ENCODE measurements at regions not wholly inside any gene's neighbourhood (a gene's known extent, or its start where the extent isn't known, plus 50 kb on each side); places are given as distances from the start of the nearest gene placed in this dataset.

DNA sequence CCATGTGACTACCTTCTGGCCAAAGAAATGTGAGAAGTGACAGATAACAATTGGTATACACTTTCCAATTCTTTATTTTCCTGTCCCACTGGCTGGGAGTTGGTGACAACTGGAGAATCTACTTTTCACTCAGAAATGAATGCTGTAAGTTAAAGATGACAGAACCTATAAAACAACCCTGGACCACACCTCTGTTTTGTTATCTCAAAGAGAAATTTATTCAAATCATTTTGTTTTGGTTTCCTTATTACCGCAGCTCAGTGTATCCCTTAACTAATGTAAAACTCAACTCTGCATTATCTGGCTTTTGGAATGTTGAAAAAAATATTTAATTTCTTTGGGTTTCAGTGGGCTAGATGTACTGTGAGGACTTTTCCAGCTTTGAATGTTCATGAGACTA lies 469.8 kb downstream of the PCDH7 start:
- Mint-ChIP-seq H3K36me3 (ENCODE audit: low read depth) (no peaks in the 10 kb centered on the region), H3K27ac (no peak overlapping the region), H3K27me3 (no peaks in the 10 kb centered on the region), H3K4me1 (ENCODE audit: low read depth) (no peaks in the 10 kb centered on the region), H3K9me3 (peaks cover 11% of the 10 kb centered on the region), H3K4me3 (no peak overlapping the region)
- Histone ChIP-seq H3K9me3 (ENCODE audit: control insufficient read depth in 1 of 2, insufficient read depth in 1 of 2, low read length in 2 of 2) (peaks cover 0 to 6% of the 10 kb centered on the region in 2 experiments), H3K4me3 (ENCODE audit: low read length) (no peak overlapping the region), H3K36me3 (ENCODE audit: insufficient read depth, low read length) (no peaks in the 10 kb centered on the region), H3K4me1 (ENCODE audit: insufficient read depth, low read length) (no peaks in the 10 kb centered on the region), H3K27me3 (ENCODE audit: control insufficient read depth in 1 of 2, insufficient read depth in 2 of 2, low read length in 2 of 2) (no peaks in the 10 kb centered on the region), H3K27ac (ENCODE audit: low read depth in 1 of 2, low read length in 2 of 2) (no peak overlapping the region)
- no peak for ATAC-seq (ENCODE audit: poor library complexity)
- CTCF ChIA-PET = no interaction called here
- intact Hi-C loops (cut with DNase I, micrococcal nuclease) = no loop called here
- DNase-seq = no peak
- TF ChIP-seq, protein P1, sequence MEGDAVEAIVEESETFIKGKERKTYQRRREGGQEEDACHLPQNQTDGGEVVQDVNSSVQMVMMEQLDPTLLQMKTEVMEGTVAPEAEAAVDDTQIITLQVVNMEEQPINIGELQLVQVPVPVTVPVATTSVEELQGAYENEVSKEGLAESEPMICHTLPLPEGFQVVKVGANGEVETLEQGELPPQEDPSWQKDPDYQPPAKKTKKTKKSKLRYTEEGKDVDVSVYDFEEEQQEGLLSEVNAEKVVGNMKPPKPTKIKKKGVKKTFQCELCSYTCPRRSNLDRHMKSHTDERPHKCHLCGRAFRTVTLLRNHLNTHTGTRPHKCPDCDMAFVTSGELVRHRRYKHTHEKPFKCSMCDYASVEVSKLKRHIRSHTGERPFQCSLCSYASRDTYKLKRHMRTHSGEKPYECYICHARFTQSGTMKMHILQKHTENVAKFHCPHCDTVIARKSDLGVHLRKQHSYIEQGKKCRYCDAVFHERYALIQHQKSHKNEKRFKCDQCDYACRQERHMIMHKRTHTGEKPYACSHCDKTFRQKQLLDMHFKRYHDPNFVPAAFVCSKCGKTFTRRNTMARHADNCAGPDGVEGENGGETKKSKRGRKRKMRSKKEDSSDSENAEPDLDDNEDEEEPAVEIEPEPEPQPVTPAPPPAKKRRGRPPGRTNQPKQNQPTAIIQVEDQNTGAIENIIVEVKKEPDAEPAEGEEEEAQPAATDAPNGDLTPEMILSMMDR (IDR thresholded peaks at IDR 0.05) = no peak
- POLR2A ChIA-PET = no interaction called here

DNA sequence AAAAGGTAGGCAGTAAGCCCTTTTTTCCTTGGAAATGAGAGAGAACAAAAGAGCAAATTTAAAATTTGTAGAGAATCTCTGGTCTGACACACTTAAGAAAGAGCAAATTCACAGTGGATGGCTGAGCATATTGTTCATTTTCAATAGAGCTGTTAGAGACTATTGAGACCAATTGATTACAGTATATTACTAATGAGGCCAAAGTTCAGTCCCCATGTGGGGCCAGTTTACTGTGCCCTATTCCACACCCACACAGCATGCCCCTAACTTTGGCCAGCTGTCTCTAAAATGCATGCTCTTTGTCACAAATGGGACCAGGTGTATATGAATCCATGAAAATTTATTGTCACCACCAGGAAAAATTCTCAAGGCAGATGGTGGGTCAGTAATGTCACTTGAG lies 470.5 kb downstream of the PCDH7 start:
- DNase-seq = no peak
- CTCF ChIA-PET = no interaction called here

DNA sequence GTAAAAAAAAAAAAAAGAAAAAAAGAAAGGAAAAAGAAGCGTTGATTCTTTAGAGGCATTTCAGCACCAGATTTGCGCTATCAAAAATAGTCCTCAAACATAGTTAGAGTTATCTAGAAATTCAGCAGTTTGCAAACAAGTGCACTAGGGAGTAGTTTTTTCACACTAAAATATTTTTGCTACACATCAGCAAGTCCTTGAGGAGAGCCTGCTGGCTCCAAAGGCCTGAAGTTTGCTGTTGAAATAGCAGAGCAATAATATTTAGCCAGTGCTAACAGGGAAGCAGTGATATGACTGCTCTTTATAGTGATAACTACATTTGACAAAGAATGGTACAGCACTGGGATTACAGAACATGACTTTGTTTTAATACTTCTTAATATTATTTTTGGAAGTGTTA lies 472.2 kb downstream of the PCDH7 start:
- Histone ChIP-seq H3K4me1 (ENCODE audit: insufficient read depth, low read length) (no peaks in the 10 kb centered on the region), H3K9me3 (ENCODE audit: control insufficient read depth in 1 of 2, insufficient read depth in 1 of 2, low read length in 2 of 2) (peaks cover 0 to 9% of the 10 kb centered on the region in 2 experiments), H3K27me3 (ENCODE audit: control insufficient read depth in 1 of 2, insufficient read depth in 2 of 2, low read length in 2 of 2) (no peaks in the 10 kb centered on the region), H3K36me3 (ENCODE audit: insufficient read depth, low read length) (no peaks in the 10 kb centered on the region), H3K4me3 (ENCODE audit: low read length) (no peak overlapping the region), H3K27ac (ENCODE audit: low read depth in 1 of 2, low read length in 2 of 2) (no peak overlapping the region)
- intact Hi-C loops (cut with DNase I, micrococcal nuclease) = no loop called here
- CTCF ChIA-PET = no interaction called here
- TF ChIP-seq, protein P1 (IDR thresholded peaks at IDR 0.05) = no peak
- POLR2A ChIA-PET = no interaction called here
- Mint-ChIP-seq H3K4me3 (no peak overlapping the region), H3K9me3 (peaks cover 14% of the 10 kb centered on the region), H3K27me3 (no peaks in the 10 kb centered on the region), H3K4me1 (ENCODE audit: low read depth) (no peaks in the 10 kb centered on the region), H3K36me3 (ENCODE audit: low read depth) (no peaks in the 10 kb centered on the region), H3K27ac (no peak overlapping the region)
- no peak for DNase-seq
- no peak for ATAC-seq (ENCODE audit: poor library complexity)

More for the DNA sequence above, 470.5 kb downstream of the PCDH7 start:
- no peaks in the 10 kb centered on the region for H3K36me3 ChIP-seq (ENCODE audit: insufficient read depth, low read length)
- intact Hi-C loops (cut with DNase I, micrococcal nuclease) = no loop called here
- Mint-ChIP-seq H3K4me3 (no peak overlapping the region), H3K27me3 (no peaks in the 10 kb centered on the region), H3K4me1 (ENCODE audit: low read depth) (no peaks in the 10 kb centered on the region), H3K27ac (no peak overlapping the region), H3K36me3 (ENCODE audit: low read depth) (no peaks in the 10 kb centered on the region), H3K9me3 (peaks cover 11% of the 10 kb centered on the region)
- ATAC-seq (ENCODE audit: poor library complexity) = no peak
- no peaks in the 10 kb centered on the region for H3K27me3 ChIP-seq (ENCODE audit: control insufficient read depth in 1 of 2, insufficient read depth in 2 of 2, low read length in 2 of 2)
- H3K4me1 ChIP-seq (ENCODE audit: insufficient read depth, low read length) = no peaks in the 10 kb centered on the region
- POLR2A ChIA-PET = no interaction called here
- no peak overlapping the region for H3K27ac ChIP-seq (ENCODE audit: low read depth in 1 of 2, low read length in 2 of 2)
- peaks cover 0 to 6% of the 10 kb centered on the region in 2 experiments for H3K9me3 ChIP-seq (ENCODE audit: control insufficient read depth in 1 of 2, insufficient read depth in 1 of 2, low read length in 2 of 2)
- TF ChIP-seq, protein P1 (IDR thresholded peaks at IDR 0.05) = no peak
- no peak overlapping the region for H3K4me3 ChIP-seq (ENCODE audit: low read length)
